ENCODE measurements at regions not wholly inside any gene's neighbourhood (a gene's known extent, or its start where the extent isn't known, plus 50 kb on each side); places are given as distances from the start of the nearest gene placed in this dataset.

- TF ChIP-seq ZNF629 (tag by site-specific recombination; IDR thresholded peaks at IDR 0.05) (no peak), CTCF (tag by site-specific recombination; IDR thresholded peaks at IDR 0.05) (no peak), ZNF350 (tag by site-specific recombination; IDR thresholded peaks at IDR 0.05) (no peak), ZNF473 (tag by site-specific recombination; IDR thresholded peaks at IDR 0.05) (no peak), YY1 (tag by site-specific recombination; IDR thresholded peaks at IDR 0.05) (no peak), ZBTB26 (tag by site-specific recombination; optimal IDR thresholded peaks at IDR 0.05) (no peak), ZBTB17 (tag by site-specific recombination; IDR thresholded peaks at IDR 0.05) (no peak), ZSCAN30 (tag by site-specific recombination; IDR thresholded peaks at IDR 0.05) (no peak), ZNF266 (tag by site-specific recombination; IDR thresholded peaks at IDR 0.05; ENCODE audit: low read depth) (no peak), ZBTB20 (tag by site-specific recombination; IDR thresholded peaks at IDR 0.05) (no peak), ZBTB7A (tag by site-specific recombination; IDR thresholded peaks at IDR 0.05; ENCODE audit: low read depth) (no peak), ZNF416 (tag by site-specific recombination; IDR thresholded peaks at IDR 0.05) (no peak), ZNF16 (tag by site-specific recombination; IDR thresholded peaks at IDR 0.05; ENCODE audit: low read depth) (no peak), ZFP37 (tag by site-specific recombination; IDR thresholded peaks at IDR 0.05) (no peak)
Measured at GRCh38 chr21:15496911-15497310, 232.9 kb upstream of the USP25 start.

All from HEK293 (cell line).